ENCODE measurements at regions not wholly inside any gene's neighbourhood (a gene's known extent, or its start where the extent isn't known, plus 50 kb on each side); places are given as distances from the start of the nearest gene placed in this dataset.

DNA sequence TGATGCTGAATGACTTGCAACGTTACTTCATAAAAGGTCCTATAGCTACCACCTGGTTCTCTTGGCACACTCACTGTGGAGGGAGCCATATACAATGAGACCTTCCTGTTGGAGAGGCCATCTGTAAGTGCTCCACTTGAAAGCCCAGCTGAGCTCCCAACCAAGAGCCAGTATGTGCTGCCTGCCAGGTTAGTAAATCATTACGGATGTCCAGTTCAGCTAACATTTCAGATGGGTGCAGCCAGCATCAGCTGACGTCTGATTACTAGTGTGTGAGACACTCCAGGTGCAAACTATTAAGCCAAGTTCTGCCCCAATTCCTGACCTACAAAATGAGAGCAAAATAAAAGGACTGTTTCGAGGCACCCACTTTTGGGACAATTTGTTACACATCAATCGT, 274.4 kb upstream of the ROBO2 start:
- intact Hi-C loops (cut with micrococcal nuclease), result no loop called here
- DNase-seq (no peak), ATAC-seq (ENCODE audit: low read depth) (no peak)
- ChIA-PET POLR2A (no interaction called here), CTCF (no interaction called here)
- Mint-ChIP-seq H3K4me3 (no peak overlapping the region), H3K27ac (no peak overlapping the region), H3K4me1 (no peaks in the 10 kb centered on the region), H3K27me3 (no peaks in the 10 kb centered on the region), H3K36me3 (ENCODE audit: low read depth) (no peaks in the 10 kb centered on the region), H3K9me3 (peaks cover 12% of the 10 kb centered on the region)
- TF ChIP-seq CTCF (IDR thresholded peaks at IDR 0.05), result no peak

GRCh38 chr3:76768912-76769311, 271.0 kb upstream of the ROBO2 start:
- H3K9me3 Mint-ChIP-seq, result peaks cover 12% of the 10 kb centered on the region
- H3K36me3 Mint-ChIP-seq (ENCODE audit: low read depth), result no peaks in the 10 kb centered on the region
- intact Hi-C loops (cut with micrococcal nuclease), result no loop called here
- CTCF ChIA-PET, result no interaction called here
- DNase-seq, result no peak
- no peaks in the 10 kb centered on the region for H3K27me3 Mint-ChIP-seq
- no peak for ATAC-seq (ENCODE audit: low read depth)
- H3K27ac Mint-ChIP-seq, result no peak overlapping the region
- POLR2A ChIA-PET, result no interaction called here
- H3K4me3 Mint-ChIP-seq, result no peak overlapping the region
- no peaks in the 10 kb centered on the region for H3K4me1 Mint-ChIP-seq
- TF ChIP-seq CTCF (IDR thresholded peaks at IDR 0.05), result no peak

- DNase-seq (no peak), ATAC-seq (ENCODE audit: low read depth) (no peak)
- no peak overlapping the region for H3K27ac Mint-ChIP-seq
- no peak for TF ChIP-seq CTCF (IDR thresholded peaks at IDR 0.05)
- POLR2A ChIA-PET, result no interaction called here
- H3K4me1 Mint-ChIP-seq, result no peaks in the 10 kb centered on the region
- H3K27me3 Mint-ChIP-seq, result no peaks in the 10 kb centered on the region
- CTCF ChIA-PET, result no interaction called here
- peaks cover 14% of the 10 kb centered on the region for H3K9me3 Mint-ChIP-seq
- intact Hi-C loops (cut with micrococcal nuclease), result no loop called here
- no peak overlapping the region for H3K4me3 Mint-ChIP-seq
- no peaks in the 10 kb centered on the region for H3K36me3 Mint-ChIP-seq (ENCODE audit: low read depth)
Measured at GRCh38 chr3:76776927-76777326, 263.0 kb upstream of the ROBO2 start.

GRCh38 chr3:76788206-76788605, 251.7 kb upstream of the ROBO2 start:
- Mint-ChIP-seq H3K36me3 (ENCODE audit: low read depth) (no peaks in the 10 kb centered on the region), H3K4me1 (no peaks in the 10 kb centered on the region)
- POLR2A ChIA-PET, result no interaction called here

DNA sequence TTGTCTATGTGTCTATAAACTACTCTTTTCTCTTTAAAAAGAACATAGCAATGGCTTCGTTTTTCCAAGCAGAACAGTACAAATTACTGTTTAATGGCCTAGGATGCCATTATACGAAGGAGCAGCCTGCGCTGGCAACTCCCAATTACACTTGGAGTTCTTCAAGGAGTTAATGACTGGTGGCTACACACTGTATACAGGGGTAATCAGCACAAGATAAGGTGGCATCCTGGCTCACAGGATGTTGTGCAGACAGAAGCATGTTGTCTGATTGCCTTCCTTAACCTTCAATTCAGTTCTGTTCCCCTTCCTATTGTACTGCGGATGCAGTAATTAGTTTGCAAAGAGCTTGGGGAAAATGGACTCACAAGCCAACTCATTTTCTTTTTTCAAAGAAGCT, 250.7 kb upstream of the ROBO2 start:
- no peaks in the 10 kb centered on the region for H3K36me3 Mint-ChIP-seq (ENCODE audit: low read depth)
- no peak for ATAC-seq (ENCODE audit: low read depth)
- no peak overlapping the region for H3K27ac Mint-ChIP-seq
- intact Hi-C loops (cut with micrococcal nuclease), result no loop called here
- ChIA-PET POLR2A (no interaction called here), CTCF (no interaction called here)
- no peaks in the 10 kb centered on the region for H3K27me3 Mint-ChIP-seq
- H3K4me1 Mint-ChIP-seq, result no peaks in the 10 kb centered on the region
- peaks cover 5% of the 10 kb centered on the region for H3K9me3 Mint-ChIP-seq
- TF ChIP-seq CTCF (IDR thresholded peaks at IDR 0.05), result no peak
- DNase-seq, result no peak
- no peak overlapping the region for H3K4me3 Mint-ChIP-seq

More at GRCh38 chr3:76788206-76788605, 251.7 kb upstream of the ROBO2 start:
- TF ChIP-seq CTCF (IDR thresholded peaks at IDR 0.05), result no peak
- Mint-ChIP-seq H3K27me3 (no peaks in the 10 kb centered on the region), H3K4me3 (no peak overlapping the region), H3K9me3 (peaks cover 12% of the 10 kb centered on the region), H3K27ac (no peak overlapping the region)
- CTCF ChIA-PET, result no interaction called here
- DNase-seq (no peak), ATAC-seq (ENCODE audit: low read depth) (no peak)
- intact Hi-C loops (cut with micrococcal nuclease), result no loop called here
